Loucy (cell line): ENCODE measurements at regions not wholly inside any gene's neighbourhood (a gene's known extent, or its start where the extent isn't known, plus 50 kb on each side); places are given as distances from the start of the nearest gene placed in this dataset.

Source experiments
- CTCF ChIP-seq: fragments of 200-600 bp; sonication (generic); conservative IDR thresholded peaks from 2 replicates; pipeline ENCODE4 v1.5.1; 2014; ENCODE audit warnings: mild to moderate bottlenecking, antibody characterized with exemption, low read length
- EZH2phosphoT487 ChIP-seq: fragments of 200-600 bp; IDR thresholded peaks from 2 replicates; pipeline ENCODE4 v1.6.1; 2018; ENCODE audit warnings: antibody characterized with exemption, mild to moderate bottlenecking, moderate library complexity, borderline replicate concordance

DNA sequence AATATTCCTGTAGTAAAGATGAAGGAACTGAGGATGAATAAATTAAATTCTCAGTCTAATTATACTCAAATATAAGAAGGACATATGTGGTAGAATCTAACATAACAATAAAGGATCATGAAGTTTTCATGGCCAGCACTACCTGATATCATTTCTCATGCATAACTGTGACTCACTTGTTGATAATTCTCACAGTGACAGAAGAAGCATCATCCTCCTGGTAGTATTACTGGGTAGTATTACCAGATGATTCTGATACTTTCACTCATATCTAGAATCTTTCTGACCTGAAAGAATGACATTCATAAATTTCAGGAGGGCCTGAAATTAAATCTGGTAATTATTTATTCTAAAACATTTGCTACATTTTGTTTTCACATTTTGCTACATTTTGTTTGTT is 1375.0 kb downstream of the EPHA7 start:
- TF ChIP-seq CTCF (no peak), EZH2phosphoT487 (no peak)
